ENCODE measurements at regions not wholly inside any gene's neighbourhood (a gene's known extent, or its start where the extent isn't known, plus 50 kb on each side); places are given as distances from the start of the nearest gene placed in this dataset.

GRCh38 chrY:8814143-8814542 is 523.1 kb upstream of the TSPY4 start:
- TF ChIP-seq POLR2A (IDR thresholded peaks at IDR 0.05) (no peak), CTCF (IDR thresholded peaks at IDR 0.05) (no peak)

Measured in sigmoid colon (tissue), 3 donors.